ENCODE measurements at regions not wholly inside any gene's neighbourhood (a gene's known extent, or its start where the extent isn't known, plus 50 kb on each side); places are given as distances from the start of the nearest gene placed in this dataset.
A peak's percentile ranks its signal among the peaks of the same experiment; 100 is the strongest.

DNA sequence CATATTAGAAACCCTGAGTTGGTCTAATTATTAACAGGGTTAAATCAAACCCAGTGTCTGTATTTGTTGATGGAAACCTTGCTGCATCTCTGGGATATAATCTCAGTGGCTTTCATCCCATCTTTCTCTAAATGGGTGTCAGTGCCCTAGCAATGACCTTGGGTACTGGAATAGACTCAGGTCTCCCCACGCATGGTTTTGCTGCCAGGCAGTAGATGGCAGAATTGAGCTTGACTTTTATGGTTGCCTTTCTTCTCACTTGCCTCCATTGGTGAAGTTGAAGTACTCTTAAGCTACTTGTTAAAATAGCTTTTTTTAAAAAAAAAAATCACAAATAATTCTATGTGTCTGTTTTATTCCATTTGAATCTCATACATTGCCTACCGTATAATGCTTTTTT lies 81.8 kb upstream of the HMCN1 start:
- TF ChIP-seq, protein P1, sequence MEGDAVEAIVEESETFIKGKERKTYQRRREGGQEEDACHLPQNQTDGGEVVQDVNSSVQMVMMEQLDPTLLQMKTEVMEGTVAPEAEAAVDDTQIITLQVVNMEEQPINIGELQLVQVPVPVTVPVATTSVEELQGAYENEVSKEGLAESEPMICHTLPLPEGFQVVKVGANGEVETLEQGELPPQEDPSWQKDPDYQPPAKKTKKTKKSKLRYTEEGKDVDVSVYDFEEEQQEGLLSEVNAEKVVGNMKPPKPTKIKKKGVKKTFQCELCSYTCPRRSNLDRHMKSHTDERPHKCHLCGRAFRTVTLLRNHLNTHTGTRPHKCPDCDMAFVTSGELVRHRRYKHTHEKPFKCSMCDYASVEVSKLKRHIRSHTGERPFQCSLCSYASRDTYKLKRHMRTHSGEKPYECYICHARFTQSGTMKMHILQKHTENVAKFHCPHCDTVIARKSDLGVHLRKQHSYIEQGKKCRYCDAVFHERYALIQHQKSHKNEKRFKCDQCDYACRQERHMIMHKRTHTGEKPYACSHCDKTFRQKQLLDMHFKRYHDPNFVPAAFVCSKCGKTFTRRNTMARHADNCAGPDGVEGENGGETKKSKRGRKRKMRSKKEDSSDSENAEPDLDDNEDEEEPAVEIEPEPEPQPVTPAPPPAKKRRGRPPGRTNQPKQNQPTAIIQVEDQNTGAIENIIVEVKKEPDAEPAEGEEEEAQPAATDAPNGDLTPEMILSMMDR (conservative IDR thresholded peaks at IDR 0.05): peak; percentile 42
- TF ChIP-seq ZFX (IDR thresholded peaks at IDR 0.05): no peak

Measured in C4-2B (cell line).